ENCODE measurements at regions not wholly inside any gene's neighbourhood (a gene's known extent, or its start where the extent isn't known, plus 50 kb on each side); places are given as distances from the start of the nearest gene placed in this dataset.

GRCh38 chr5:159736844-159737243, 179.4 kb upstream of the ADRA1B start:
- H3K4me2 ChIP-seq (ENCODE audit: control insufficient read depth, insufficient read depth), result no peak overlapping the region
- H3K9me3 ChIP-seq (replicated peaks; ENCODE audit: control insufficient read depth, insufficient read depth, low read length), result no peaks in the 10 kb centered on the region; the same call in 2 of the 3 replicates
- TF ChIP-seq BCLAF1 (IDR thresholded peaks at IDR 0.05) (no peak), GABPA (IDR thresholded peaks at IDR 0.05; ENCODE audit: low read depth) (no peak), ZBTB40 (IDR thresholded peaks at IDR 0.05; ENCODE audit: borderline replicate concordance) (no peak), EGR1 (IDR thresholded peaks at IDR 0.05; ENCODE audit: borderline replicate concordance in 1 of 2, low read depth in 2 of 2, low read length in 2 of 2) (no peak), JUND (IDR thresholded peaks at IDR 0.05; ENCODE audit: low read depth, low read length) (no peak), CBX5 (IDR thresholded peaks at IDR 0.05; ENCODE audit: low read depth) (no peak), NFYA (IDR thresholded peaks at IDR 0.05; ENCODE audit: borderline replicate concordance, low read depth, low read length) (no peak), RCOR1 (conservative IDR thresholded peaks at IDR 0.05; ENCODE audit: low read depth, low read length) (no peak)
- no peak overlapping the region for H3K9ac ChIP-seq (ENCODE audit: control insufficient read depth, insufficient read depth, low read length)
- RAD21 ChIA-PET (ENCODE audit: unreplicated experiment), result no interaction called here
- in situ Hi-C loops (cut with MboI) (no loop called here), intact Hi-C loops (cut with micrococcal nuclease; ENCODE audit: unreplicated experiment) (no loop called here)
- SMC1A ChIA-PET (ENCODE audit: uncharacterized antibody, unreplicated experiment), result interaction anchor here (1.1 kb wide), 1 partner anchor 10 kb away, joined by 3 read pairs; no protein-coding TSS in a partner anchor
- no peaks in the 10 kb centered on the region for H3K4me1 ChIP-seq (ENCODE audit: control insufficient read depth, insufficient read depth, low read length)
- POLR2A ChIA-PET, result no interaction called here
- no peaks in the 10 kb centered on the region for H4K20me1 ChIP-seq (ENCODE audit: control insufficient read depth, insufficient read depth)
- H3K79me2 ChIP-seq (ENCODE audit: control insufficient read depth, insufficient read depth, low read length), result no peaks in the 10 kb centered on the region
- CTCF ChIA-PET, result no interaction called here
- H3K4me3 ChIP-seq, result no peak overlapping the region
- no peak for ATAC-seq
- no peak for DNase-seq (ENCODE audit: low read depth, low spot score)
- H3K27ac ChIP-seq (ENCODE audit: control insufficient read depth, insufficient read depth), result no peak overlapping the region
- no peak for FAIRE-seq
- H3K27me3 ChIP-seq (replicated peaks in 1 of 2; ENCODE audit: control insufficient read depth in 2 of 2, insufficient read depth in 2 of 2, low read length in 1 of 2), result no peaks in the 10 kb centered on the region
- no TSS peak for BruUV-seq (replicated peaks)
- WGBS (ENCODE audit: insufficient coverage, insufficient replicate concordance, low lambda C conversion rate, missing lambda C conversion rate), result 0% methylated on average over 2 of the region's 2 CpGs
- no peaks in the 10 kb centered on the region for H3K36me3 ChIP-seq (ENCODE audit: control insufficient read depth in 2 of 2, insufficient read depth in 2 of 2, low read length in 1 of 2)
- no peak overlapping the region for H2AFZ ChIP-seq (ENCODE audit: control insufficient read depth, low read depth, low read length)

All from GM12878 (cell line).